HEK293 (cell line): ENCODE measurements at regions not wholly inside any gene's neighbourhood (a gene's known extent, or its start where the extent isn't known, plus 50 kb on each side); places are given as distances from the start of the nearest gene placed in this dataset.

Experiments used
- CTCF ChIA-PET: fragments of 350-600 bp; formaldehyde crosslinking; extraction: SDS; loops from one replicate; lab custom pipeline; 2021; ENCODE audit warnings: antibody characterized with exemption; lab: Yijun Ruan, JAX
- POLR2A ChIA-PET: fragments of 300-600 bp; formaldehyde crosslinking; extraction: SDS; loops from one replicate; lab custom pipeline; 2020; ENCODE audit warnings: antibody characterized with exemption, inconsistent platforms; lab: Yijun Ruan, JAX
- H3K27ac ChIP-seq: fragments of 200-500 bp; sonication (Bioruptor generic); 2 replicates; pipeline ENCODE4 v1.5.1; 2014; ENCODE audit warnings: low read depth, low read length, control low read depth, inconsistent platforms; ENCODE audit errors: extremely low read depth
- H3K36me3 ChIP-seq, 2 experiments: fragments of 200-500 bp in 1 of 2; sonication (Bioruptor generic) in 1 of 2; 1 replicate in 1 of 2; 2 replicates in 1 of 2; pipeline ENCODE4 v1.5.1; 2014 to 2017; ENCODE audit warnings: inconsistent platforms in 2 of 2, low read length in 2 of 2; ENCODE audit not compliant: control insufficient read depth in 2 of 2, insufficient read depth in 1 of 2
- H3K4me1 ChIP-seq: fragments of 200-500 bp; sonication (Bioruptor generic); 2 replicates; pipeline ENCODE4 v1.5.1; 2014; ENCODE audit warnings: mild to moderate bottlenecking, low read length, inconsistent platforms; ENCODE audit not compliant: control insufficient read depth, insufficient read depth
- H3K4me3 ChIP-seq: 2 replicates; pipeline ENCODE4 v1.5.1; 2011; ENCODE audit warnings: low read depth, mild to moderate bottlenecking, control low read depth, low read length, moderate library complexity
- H3K9me3 ChIP-seq: fragments of 200-500 bp; sonication (Bioruptor generic); 2 replicates; pipeline ENCODE4 v1.5.1; 2014; ENCODE audit warnings: low read depth, low read length, inconsistent platforms; ENCODE audit not compliant: control insufficient read depth, insufficient read depth
- FEZF1 ChIP-seq: fragments of 450-650 bp; formaldehyde crosslinking; IDR thresholded peaks from 2 replicates; pipeline ENCODE4 v1.5.1; 2016; ENCODE audit warnings: missing biosample characterization, missing genetic modification characterization
- GLI4 ChIP-seq: fragments of 450-650 bp; formaldehyde crosslinking; IDR thresholded peaks from 2 replicates; pipeline ENCODE4 v1.5.1; 2016; ENCODE audit warnings: missing biosample characterization, missing genetic modification characterization
- GLIS1 ChIP-seq: fragments of 450-650 bp; formaldehyde crosslinking; IDR thresholded peaks from 2 replicates; pipeline ENCODE4 v1.5.1; 2016; ENCODE audit warnings: missing biosample characterization, missing genetic modification characterization
- HOXA7 ChIP-seq: sonication (generic); formaldehyde crosslinking; IDR thresholded peaks from 2 replicates; pipeline ENCODE4 v1.8.1; 2022; ENCODE audit warnings: missing genetic modification reagents, borderline replicate concordance
- REPIN1 ChIP-seq: fragments of 450-650 bp; formaldehyde crosslinking; IDR thresholded peaks from 2 replicates; pipeline ENCODE4 v1.5.1; 2017; ENCODE audit warnings: missing biosample characterization, missing genetic modification characterization, low read depth
- ZBTB17 ChIP-seq: fragments of 450-650 bp; formaldehyde crosslinking; IDR thresholded peaks from 2 replicates; pipeline ENCODE4 v1.5.1; 2016; ENCODE audit warnings: missing biosample characterization, missing genetic modification characterization
- ZBTB21 ChIP-seq: fragments of 450-650 bp; formaldehyde crosslinking; IDR thresholded peaks from 2 replicates; pipeline ENCODE4 v1.5.1; 2017; ENCODE audit warnings: missing biosample characterization, missing genetic modification characterization
- ZFHX2 ChIP-seq: fragments of 450-650 bp; formaldehyde crosslinking; conservative IDR thresholded peaks from 2 replicates; pipeline ENCODE4 v1.5.1; 2016; ENCODE audit warnings: missing biosample characterization, missing genetic modification characterization
- ZNF266 ChIP-seq: fragments of 450-650 bp; formaldehyde crosslinking; IDR thresholded peaks from 2 replicates; pipeline ENCODE4 v1.5.1; 2016; ENCODE audit warnings: missing biosample characterization, missing genetic modification characterization, low read depth
- ZNF292 ChIP-seq: fragments of 450-650 bp; formaldehyde crosslinking; IDR thresholded peaks from 2 replicates; pipeline ENCODE4 v1.5.1; 2016; ENCODE audit warnings: low read depth, missing biosample characterization, missing genetic modification characterization, borderline replicate concordance
- ZNF561 ChIP-seq: fragments of 450-650 bp; IDR thresholded peaks from 2 replicates; pipeline ENCODE4 v1.5.1; 2018; ENCODE audit warnings: missing biosample characterization, missing genetic modification characterization, borderline replicate concordance
- ZNF654 ChIP-seq: fragments of 450-650 bp; formaldehyde crosslinking; IDR thresholded peaks from 2 replicates; pipeline ENCODE4 v1.5.1; 2016; ENCODE audit warnings: low read depth, missing biosample characterization, missing genetic modification characterization
- ZNF747 ChIP-seq: fragments of 450-650 bp; formaldehyde crosslinking; IDR thresholded peaks from 2 replicates; pipeline ENCODE4 v1.5.1; 2016; ENCODE audit warnings: missing biosample characterization, missing genetic modification characterization
- ZNF785 ChIP-seq: fragments of 450-650 bp; formaldehyde crosslinking; IDR thresholded peaks from 2 replicates; pipeline ENCODE4 v1.5.1; 2016; ENCODE audit warnings: missing biosample characterization, missing genetic modification characterization
- ZXDB ChIP-seq: fragments of 450-650 bp; formaldehyde crosslinking; IDR thresholded peaks from 2 replicates; pipeline ENCODE4 v1.5.1; 2016; ENCODE audit warnings: missing biosample characterization, missing genetic modification characterization
- TF ChIP-seq, protein P1 (sequence below): fragments of 450-650 bp; formaldehyde crosslinking; IDR thresholded peaks from 2 replicates; pipeline ENCODE4 v1.5.1; 2016; ENCODE audit warnings: missing biosample characterization, missing genetic modification characterization, low read depth
- TF ChIP-seq, protein P2 (sequence below): fragments of 450-650 bp; formaldehyde crosslinking; IDR thresholded peaks from 2 replicates; pipeline ENCODE4 v1.5.1; 2016; ENCODE audit warnings: missing biosample characterization, missing genetic modification characterization
- TF ChIP-seq, protein P3 (sequence below): fragments of 450-650 bp; formaldehyde crosslinking; IDR thresholded peaks from 2 replicates; pipeline ENCODE4 v1.5.1; 2016; ENCODE audit warnings: missing biosample characterization, missing genetic modification characterization
- TF ChIP-seq, protein P4 (sequence below): fragments of 450-650 bp; formaldehyde crosslinking; IDR thresholded peaks from 2 replicates; pipeline ENCODE4 v1.5.1; 2016; ENCODE audit warnings: missing biosample characterization, missing genetic modification characterization
- TF ChIP-seq, protein P5 (sequence below): fragments of 450-650 bp; formaldehyde crosslinking; optimal IDR thresholded peaks from 2 replicates; pipeline ENCODE3; 2016; ENCODE audit warnings: missing biosample characterization, mild to moderate bottlenecking, missing genetic modification characterization
- TF ChIP-seq, protein P6 (sequence below): fragments of 450-650 bp; formaldehyde crosslinking; IDR thresholded peaks from 2 replicates; pipeline ENCODE4; 2016; ENCODE audit warnings: missing biosample characterization, missing genetic modification characterization
- TF ChIP-seq, protein P7 (sequence below): fragments of 450-650 bp; formaldehyde crosslinking; IDR thresholded peaks from 2 replicates; pipeline ENCODE4 v1.5.1; 2017; ENCODE audit warnings: missing biosample characterization, mild to moderate bottlenecking, missing genetic modification characterization, moderate library complexity

DNA sequence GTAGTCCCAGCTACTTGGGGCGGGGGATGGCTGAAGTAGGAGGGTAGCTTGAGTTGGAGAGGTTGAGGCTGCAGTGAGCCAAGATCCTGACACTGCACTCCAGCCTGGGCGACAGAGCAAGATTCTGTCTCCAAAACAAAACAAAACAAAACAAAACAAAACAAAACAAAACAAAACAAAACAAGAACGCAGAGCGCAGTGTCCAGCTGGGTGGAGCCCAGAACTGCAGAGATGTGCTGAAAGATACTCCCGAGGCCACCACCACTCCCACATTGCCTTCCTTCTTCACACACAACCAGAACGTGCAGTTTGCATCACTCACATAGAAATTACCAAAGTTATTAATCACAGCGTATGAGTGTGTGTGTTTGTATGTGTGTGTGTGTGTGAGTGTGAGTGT, 222.9 kb upstream of the ASIC2 start:
- Histone ChIP-seq H3K9me3 (no peaks in the 10 kb centered on the region), H3K36me3 (no peaks in the 10 kb centered on the region), H3K4me3 (no peak overlapping the region), H3K27ac (no peak overlapping the region), H3K4me1 (no peaks in the 10 kb centered on the region)
- TF ChIP-seq ZNF747 (no peak), ZFHX2 (tag by site-specific recombination) (no peak), REPIN1 (tag by site-specific recombination) (no peak), GLIS1 (no peak), ZBTB21 (tag by site-specific recombination) (no peak), ZXDB (tag by site-specific recombination) (no peak), GLI4 (no peak), ZBTB17 (tag by site-specific recombination) (no peak), ZNF785 (no peak), FEZF1 (no peak)
- TF ChIP-seq, protein P1, sequence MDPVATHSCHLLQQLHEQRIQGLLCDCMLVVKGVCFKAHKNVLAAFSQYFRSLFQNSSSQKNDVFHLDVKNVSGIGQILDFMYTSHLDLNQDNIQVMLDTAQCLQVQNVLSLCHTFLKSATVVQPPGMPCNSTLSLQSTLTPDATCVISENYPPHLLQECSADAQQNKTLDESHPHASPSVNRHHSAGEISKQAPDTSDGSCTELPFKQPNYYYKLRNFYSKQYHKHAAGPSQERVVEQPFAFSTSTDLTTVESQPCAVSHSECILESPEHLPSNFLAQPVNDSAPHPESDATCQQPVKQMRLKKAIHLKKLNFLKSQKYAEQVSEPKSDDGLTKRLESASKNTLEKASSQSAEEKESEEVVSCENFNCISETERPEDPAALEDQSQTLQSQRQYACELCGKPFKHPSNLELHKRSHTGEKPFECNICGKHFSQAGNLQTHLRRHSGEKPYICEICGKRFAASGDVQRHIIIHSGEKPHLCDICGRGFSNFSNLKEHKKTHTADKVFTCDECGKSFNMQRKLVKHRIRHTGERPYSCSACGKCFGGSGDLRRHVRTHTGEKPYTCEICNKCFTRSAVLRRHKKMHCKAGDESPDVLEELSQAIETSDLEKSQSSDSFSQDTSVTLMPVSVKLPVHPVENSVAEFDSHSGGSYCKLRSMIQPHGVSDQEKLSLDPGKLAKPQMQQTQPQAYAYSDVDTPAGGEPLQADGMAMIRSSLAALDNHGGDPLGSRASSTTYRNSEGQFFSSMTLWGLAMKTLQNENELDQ (tag by site-specific recombination): no peak
- TF ChIP-seq, protein P2, sequence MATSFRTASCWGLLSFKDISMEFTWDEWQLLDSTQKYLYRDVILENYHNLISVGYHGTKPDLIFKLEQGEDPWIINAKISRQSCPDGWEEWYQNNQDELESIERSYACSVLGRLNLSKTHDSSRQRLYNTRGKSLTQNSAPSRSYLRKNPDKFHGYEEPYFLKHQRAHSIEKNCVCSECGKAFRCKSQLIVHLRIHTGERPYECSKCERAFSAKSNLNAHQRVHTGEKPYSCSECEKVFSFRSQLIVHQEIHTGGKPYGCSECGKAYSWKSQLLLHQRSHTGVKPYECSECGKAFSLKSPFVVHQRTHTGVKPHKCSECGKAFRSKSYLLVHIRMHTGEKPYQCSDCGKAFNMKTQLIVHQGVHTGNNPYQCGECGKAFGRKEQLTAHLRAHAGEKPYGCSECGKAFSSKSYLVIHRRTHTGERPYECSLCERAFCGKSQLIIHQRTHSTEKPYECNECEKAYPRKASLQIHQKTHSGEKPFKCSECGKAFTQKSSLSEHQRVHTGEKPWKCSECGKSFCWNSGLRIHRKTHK (tag by site-specific recombination): no peak
- ChIA-PET POLR2A (no interaction called here), CTCF (no interaction called here)

DNA sequence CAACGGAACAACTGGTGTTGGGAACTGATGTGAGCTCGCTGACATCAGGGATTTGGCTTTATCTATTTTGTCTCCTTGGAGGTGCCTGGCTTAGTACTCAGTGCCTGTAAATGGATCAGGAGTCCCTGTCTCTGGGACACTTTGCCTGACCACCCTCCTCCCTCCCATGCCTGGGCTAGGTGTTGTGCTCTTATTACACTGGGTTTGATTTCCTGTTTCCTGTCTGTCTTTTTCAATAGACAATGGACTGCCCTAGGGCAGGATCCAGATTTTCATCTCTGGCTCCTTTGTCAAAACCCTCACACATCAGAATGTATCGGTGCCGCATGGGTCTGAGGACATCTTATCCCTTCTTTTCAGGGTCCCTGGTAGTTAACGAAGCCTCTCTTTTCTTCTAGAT, 223.6 kb upstream of the ASIC2 start:
- Histone ChIP-seq H3K9me3 (no peaks in the 10 kb centered on the region), H3K27ac (no peak overlapping the region), H3K4me3 (no peak overlapping the region), H3K36me3 (no peaks in the 10 kb centered on the region), H3K4me1 (no peaks in the 10 kb centered on the region)
- TF ChIP-seq, protein P3, sequence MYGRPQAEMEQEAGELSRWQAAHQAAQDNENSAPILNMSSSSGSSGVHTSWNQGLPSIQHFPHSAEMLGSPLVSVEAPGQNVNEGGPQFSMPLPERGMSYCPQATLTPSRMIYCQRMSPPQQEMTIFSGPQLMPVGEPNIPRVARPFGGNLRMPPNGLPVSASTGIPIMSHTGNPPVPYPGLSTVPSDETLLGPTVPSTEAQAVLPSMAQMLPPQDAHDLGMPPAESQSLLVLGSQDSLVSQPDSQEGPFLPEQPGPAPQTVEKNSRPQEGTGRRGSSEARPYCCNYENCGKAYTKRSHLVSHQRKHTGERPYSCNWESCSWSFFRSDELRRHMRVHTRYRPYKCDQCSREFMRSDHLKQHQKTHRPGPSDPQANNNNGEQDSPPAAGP: no peak
- ChIA-PET CTCF (interaction anchor here (0.6 kb wide), 1 partner anchor 145 kb away, joined by 3 read pairs; no protein-coding TSS in a partner anchor), POLR2A (no interaction called here)

DNA sequence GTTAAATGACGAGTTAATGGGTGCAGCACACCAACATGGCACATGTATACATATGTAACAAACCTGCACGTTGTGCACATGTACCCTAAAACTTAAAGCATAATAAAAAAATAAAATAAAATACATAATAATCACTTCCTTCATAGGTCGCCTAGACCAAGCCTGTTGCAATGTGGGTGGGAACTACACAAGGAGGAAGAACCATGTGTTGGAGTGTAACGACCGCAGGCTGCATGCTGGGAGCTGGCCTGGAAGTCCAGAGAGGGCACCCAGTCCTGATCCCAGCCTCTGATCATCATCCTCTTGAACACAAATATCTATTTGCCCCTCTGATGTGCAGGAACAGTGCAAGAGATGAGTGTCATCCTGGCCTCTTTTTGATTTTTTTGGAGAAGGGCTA, 224.7 kb upstream of the ASIC2 start:
- no peaks in the 10 kb centered on the region for H3K36me3 ChIP-seq
- H3K9me3 ChIP-seq: no peaks in the 10 kb centered on the region
- no peaks in the 10 kb centered on the region for H3K4me1 ChIP-seq
- ChIA-PET POLR2A (no interaction called here), CTCF (interaction anchor here (0.8 to 4.3 kb wide), 4 partner anchors 14 to 233 kb away, joined by 3 to 36 read pairs (median 11); no protein-coding TSS in a partner anchor)
- H3K27ac ChIP-seq: no peak overlapping the region
- no peak overlapping the region for H3K4me3 ChIP-seq
- TF ChIP-seq ZNF654 (no peak), ZNF292 (tag by site-specific recombination) (no peak), HOXA7 (CRISPR knock-in tag) (no peak), ZNF266 (tag by site-specific recombination) (no peak), ZNF561 (tag by site-specific recombination) (no peak)
- TF ChIP-seq, protein P4, sequence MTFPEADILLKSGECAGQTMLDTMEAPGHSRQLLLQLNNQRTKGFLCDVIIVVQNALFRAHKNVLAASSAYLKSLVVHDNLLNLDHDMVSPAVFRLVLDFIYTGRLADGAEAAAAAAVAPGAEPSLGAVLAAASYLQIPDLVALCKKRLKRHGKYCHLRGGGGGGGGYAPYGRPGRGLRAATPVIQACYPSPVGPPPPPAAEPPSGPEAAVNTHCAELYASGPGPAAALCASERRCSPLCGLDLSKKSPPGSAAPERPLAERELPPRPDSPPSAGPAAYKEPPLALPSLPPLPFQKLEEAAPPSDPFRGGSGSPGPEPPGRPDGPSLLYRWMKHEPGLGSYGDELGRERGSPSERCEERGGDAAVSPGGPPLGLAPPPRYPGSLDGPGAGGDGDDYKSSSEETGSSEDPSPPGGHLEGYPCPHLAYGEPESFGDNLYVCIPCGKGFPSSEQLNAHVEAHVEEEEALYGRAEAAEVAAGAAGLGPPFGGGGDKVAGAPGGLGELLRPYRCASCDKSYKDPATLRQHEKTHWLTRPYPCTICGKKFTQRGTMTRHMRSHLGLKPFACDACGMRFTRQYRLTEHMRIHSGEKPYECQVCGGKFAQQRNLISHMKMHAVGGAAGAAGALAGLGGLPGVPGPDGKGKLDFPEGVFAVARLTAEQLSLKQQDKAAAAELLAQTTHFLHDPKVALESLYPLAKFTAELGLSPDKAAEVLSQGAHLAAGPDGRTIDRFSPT (tag by site-specific recombination): no peak
- TF ChIP-seq, protein P5, sequence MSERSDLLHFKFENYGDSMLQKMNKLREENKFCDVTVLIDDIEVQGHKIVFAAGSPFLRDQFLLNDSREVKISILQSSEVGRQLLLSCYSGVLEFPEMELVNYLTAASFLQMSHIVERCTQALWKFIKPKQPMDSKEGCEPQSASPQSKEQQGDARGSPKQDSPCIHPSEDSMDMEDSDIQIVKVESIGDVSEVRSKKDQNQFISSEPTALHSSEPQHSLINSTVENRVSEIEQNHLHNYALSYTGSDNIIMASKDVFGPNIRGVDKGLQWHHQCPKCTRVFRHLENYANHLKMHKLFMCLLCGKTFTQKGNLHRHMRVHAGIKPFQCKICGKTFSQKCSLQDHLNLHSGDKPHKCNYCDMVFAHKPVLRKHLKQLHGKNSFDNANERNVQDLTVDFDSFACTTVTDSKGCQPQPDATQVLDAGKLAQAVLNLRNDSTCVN: no peak
- TF ChIP-seq, protein P6, sequence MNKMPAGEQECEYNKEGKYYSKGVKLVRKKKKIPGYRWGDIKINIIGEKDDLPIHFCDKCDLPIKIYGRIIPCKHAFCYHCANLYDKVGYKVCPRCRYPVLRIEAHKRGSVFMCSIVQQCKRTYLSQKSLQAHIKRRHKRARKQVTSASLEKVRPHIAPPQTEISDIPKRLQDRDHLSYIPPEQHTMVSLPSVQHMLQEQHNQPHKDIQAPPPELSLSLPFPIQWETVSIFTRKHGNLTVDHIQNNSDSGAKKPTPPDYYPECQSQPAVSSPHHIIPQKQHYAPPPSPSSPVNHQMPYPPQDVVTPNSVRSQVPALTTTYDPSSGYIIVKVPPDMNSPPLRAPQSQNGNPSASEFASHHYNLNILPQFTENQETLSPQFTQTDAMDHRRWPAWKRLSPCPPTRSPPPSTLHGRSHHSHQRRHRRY (tag by site-specific recombination): no peak
- TF ChIP-seq, protein P7, sequence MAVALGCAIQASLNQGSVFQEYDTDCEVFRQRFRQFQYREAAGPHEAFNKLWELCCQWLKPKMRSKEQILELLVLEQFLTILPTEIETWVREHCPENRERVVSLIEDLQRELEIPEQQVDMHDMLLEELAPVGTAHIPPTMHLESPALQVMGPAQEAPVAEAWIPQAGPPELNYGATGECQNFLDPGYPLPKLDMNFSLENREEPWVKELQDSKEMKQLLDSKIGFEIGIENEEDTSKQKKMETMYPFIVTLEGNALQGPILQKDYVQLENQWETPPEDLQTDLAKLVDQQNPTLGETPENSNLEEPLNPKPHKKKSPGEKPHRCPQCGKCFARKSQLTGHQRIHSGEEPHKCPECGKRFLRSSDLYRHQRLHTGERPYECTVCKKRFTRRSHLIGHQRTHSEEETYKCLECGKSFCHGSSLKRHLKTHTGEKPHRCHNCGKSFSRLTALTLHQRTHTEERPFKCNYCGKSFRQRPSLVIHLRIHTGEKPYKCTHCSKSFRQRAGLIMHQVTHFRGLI (tag by site-specific recombination): no peak
